Kidney epithelial cell (primary cell): ENCODE measurements at regions not wholly inside any gene's neighbourhood (a gene's known extent, or its start where the extent isn't known, plus 50 kb on each side); places are given as distances from the start of the nearest gene placed in this dataset.
"Not testable (repeated sequence)": the region's sequence is repeated elsewhere in the genome, so short reads cannot be mapped to it uniquely, and the experiment has no call there.

Experiments used
- DNase-seq: peaks from one replicate; pipeline ENCODE4 v3.0.0-alpha.2; 2010; ENCODE audit warnings: low read depth
- H3K27me3 ChIP-seq: 2 replicates; pipeline ENCODE4 v1.6.0; 2011; ENCODE audit warnings: low read length; ENCODE audit not compliant: control insufficient read depth, insufficient read depth
- H3K36me3 ChIP-seq: 2 replicates; pipeline ENCODE4 v1.5.1; 2011; ENCODE audit warnings: low read length; ENCODE audit not compliant: control insufficient read depth, insufficient read depth
- H3K4me3 ChIP-seq: 2 replicates; pipeline ENCODE4 v1.5.1; 2011; ENCODE audit warnings: low read depth, mild to moderate bottlenecking, control low read depth, low read length
- TF ChIP-seq, protein P1 (sequence below): IDR thresholded peaks from 2 replicates; pipeline ENCODE4 v1.5.1; 2011; ENCODE audit warnings: mild to moderate bottlenecking, moderate library complexity, low read length, control low read depth, inconsistent platforms; ENCODE audit not compliant: insufficient read depth, poor library complexity, severe bottlenecking

DNA sequence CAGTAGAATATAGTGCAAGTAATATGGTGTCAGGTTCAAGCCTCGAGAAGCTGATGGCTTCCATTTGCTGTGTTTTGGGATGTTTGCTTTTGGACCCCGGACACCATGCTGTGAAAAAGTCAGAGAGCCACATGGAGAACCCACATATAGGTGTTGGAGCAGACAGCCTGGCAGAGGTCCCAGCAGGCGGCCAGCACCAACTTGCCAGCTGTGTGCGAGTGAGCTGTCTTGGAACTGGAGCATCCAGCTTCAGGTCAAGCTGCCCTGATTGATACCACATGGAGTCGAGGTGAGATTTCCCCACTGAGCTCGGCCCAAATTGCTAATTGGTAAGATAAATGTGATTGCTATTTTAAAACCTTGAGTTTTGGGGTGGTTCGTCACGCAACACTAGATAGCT lies 185.7 kb upstream of the TBL1XR1 start:
- no peak overlapping the region for H3K4me3 ChIP-seq
- TF ChIP-seq, protein P1, sequence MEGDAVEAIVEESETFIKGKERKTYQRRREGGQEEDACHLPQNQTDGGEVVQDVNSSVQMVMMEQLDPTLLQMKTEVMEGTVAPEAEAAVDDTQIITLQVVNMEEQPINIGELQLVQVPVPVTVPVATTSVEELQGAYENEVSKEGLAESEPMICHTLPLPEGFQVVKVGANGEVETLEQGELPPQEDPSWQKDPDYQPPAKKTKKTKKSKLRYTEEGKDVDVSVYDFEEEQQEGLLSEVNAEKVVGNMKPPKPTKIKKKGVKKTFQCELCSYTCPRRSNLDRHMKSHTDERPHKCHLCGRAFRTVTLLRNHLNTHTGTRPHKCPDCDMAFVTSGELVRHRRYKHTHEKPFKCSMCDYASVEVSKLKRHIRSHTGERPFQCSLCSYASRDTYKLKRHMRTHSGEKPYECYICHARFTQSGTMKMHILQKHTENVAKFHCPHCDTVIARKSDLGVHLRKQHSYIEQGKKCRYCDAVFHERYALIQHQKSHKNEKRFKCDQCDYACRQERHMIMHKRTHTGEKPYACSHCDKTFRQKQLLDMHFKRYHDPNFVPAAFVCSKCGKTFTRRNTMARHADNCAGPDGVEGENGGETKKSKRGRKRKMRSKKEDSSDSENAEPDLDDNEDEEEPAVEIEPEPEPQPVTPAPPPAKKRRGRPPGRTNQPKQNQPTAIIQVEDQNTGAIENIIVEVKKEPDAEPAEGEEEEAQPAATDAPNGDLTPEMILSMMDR, result no peak
- H3K36me3 ChIP-seq, result no peaks in the 10 kb centered on the region
- no peak for DNase-seq
- H3K27me3 ChIP-seq, result no peaks in the 10 kb centered on the region

DNA sequence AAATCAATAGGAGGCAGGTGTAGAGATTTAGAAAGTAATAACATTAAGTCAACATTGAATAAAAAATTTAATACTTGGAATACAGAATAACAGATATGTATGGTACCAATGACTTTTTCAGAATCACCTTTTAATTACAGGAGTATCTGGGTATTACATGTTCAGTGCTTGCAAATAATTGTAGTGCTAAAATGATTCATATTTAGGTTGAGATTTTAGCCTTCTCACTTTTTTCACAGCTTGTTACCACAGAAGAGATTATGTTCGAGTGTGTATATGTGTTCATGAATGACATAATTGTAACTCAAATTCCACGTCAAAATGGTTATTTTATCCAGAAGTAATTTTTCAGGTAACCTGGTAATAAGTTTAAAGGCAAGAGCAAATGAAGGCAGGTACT lies 187.9 kb upstream of the TBL1XR1 start:
- H3K4me3 ChIP-seq, result no peak overlapping the region
- TF ChIP-seq, protein P1, result no peak

DNA sequence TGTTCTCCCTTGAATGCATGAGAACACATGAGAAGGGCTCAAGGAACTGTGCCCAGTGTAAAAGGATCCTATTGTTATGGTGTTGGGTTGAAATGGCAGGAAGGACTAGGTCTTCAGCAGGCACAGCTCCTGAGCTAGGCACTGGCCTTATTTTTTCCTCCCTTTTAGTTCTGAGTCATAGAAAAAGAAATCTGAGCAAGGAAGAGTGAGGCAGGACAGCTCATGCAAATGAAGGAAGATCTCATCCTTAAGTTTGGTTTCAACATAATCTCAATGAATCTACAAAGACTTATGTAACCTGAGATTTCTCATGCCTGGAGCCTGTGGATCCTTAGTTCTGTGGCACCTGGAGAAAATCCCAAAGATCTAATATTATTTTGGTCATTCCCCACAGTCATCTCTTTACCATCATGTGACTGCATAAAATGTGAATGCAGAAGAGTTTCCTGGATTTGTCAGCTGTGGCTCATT lies 188.6 kb upstream of the TBL1XR1 start:
- no peak for DNase-seq
- Histone ChIP-seq H3K27me3 (no peaks in the 10 kb centered on the region), H3K4me3 (no peak overlapping the region), H3K36me3 (no peaks in the 10 kb centered on the region)
- TF ChIP-seq, protein P1, result no peak

More for the DNA sequence above, 187.9 kb upstream of the TBL1XR1 start:
- Histone ChIP-seq H3K36me3 (no peaks in the 10 kb centered on the region), H3K27me3 (no peaks in the 10 kb centered on the region)
- DNase-seq, result no peak

DNA sequence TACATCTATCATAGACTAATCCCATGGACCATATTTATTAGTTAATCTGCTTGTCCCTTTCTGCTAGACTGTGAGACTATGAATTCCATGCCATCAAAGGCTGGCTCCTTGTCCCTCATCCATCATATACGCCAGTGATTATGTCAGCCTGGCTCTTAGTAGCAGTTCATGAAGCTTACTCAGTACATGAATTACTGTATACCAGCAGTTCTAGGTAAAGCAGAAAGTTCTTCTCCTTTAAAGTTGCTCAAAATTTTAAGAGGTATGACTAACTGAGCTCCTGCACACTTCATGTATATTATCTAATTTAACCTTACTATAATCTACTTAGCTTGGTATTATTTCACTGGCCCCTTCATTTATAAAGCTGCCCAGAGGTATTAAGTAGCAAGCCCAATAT lies 190.9 kb upstream of the TBL1XR1 start:
- TF ChIP-seq, protein P1, result no peak
- H3K27me3 ChIP-seq, result no peaks in the 10 kb centered on the region
- no peaks in the 10 kb centered on the region for H3K36me3 ChIP-seq
- H3K4me3 ChIP-seq, result no peak overlapping the region
- DNase-seq, result no peak

GRCh38 chr3:177394231-177395024 lies 197.1 kb upstream of the TBL1XR1 start:
- H3K27me3 ChIP-seq, DNase-seq, H3K4me3 ChIP-seq, H3K36me3 ChIP-seq: not testable (repeated sequence)

DNA sequence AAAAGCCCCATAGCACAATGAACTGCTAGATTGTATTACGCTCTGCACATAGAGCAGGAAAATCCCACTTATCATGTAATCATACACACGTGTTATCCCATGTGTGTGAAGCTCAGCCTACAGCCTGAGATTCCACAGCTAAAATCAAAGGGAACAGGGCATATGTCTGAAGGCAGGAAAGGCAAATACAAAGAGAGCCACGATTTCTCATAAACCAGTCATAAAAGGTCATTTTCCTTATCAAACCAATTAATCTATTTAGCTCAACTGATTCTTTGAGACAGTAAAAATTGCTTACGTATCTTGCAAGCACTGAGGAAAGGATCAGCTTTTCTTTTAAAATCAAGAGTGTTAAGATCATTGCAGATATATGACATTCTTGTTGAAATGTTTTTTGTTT lies 199.5 kb upstream of the TBL1XR1 start:
- no peaks in the 10 kb centered on the region for H3K27me3 ChIP-seq
- DNase-seq, result no peak
- H3K4me3 ChIP-seq, result no peak overlapping the region
- TF ChIP-seq, protein P1, result no peak
- no peaks in the 10 kb centered on the region for H3K36me3 ChIP-seq
